Stimulated activated CD4-positive, alpha-beta T cell treated with anti-CD3 and anti-CD28 coated beads, Interleukin-15, amount 100 ng/mL, for 24 hours (primary cell): ENCODE measurements at regions not wholly inside any gene's neighbourhood (a gene's known extent, or its start where the extent isn't known, plus 50 kb on each side); places are given as distances from the start of the nearest gene placed in this dataset.

Experiments used
- DNase-seq: peaks from one replicate; pipeline ENCODE4 v3.0.0-alpha.2; 2020

DNA sequence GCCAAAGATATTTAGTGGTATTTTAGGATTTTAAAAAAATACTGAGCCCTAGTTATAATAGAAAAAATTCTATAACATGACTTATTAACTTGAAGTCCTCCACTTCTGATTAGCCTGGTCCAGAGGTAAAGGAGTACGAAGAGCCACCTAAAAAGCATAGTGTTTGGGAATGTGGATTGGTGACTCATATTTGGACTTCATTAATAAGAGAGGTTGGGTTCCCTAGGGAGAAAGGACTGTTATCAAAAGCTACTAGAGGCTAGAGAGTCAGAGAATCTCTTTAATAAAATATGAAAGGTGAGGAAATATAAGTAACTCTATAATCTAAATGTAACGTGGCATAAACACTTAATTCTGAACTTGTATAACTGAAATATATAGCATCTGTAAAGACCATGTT, 180.7 kb upstream of the TARS1 start:
- DNase-seq: no peak

DNA sequence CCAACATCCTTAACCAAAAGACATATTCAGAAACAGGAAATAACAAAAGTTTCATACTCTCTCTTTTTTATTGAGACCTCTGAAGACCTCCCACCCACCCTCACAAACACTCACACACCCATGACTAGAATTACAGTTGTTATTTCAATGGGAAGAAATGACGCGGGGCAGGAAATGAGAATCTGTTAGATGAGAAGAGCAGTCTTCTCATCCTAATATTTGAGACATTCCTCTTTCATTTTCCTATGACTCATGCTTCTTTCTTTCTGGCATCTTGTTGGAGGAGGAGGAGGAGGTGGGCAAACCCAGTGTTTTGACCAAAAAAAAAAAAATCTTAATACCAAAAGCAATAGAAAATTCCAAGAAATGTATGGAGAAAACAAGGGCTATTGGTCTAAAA, 179.5 kb upstream of the TARS1 start:
- no peak for DNase-seq

DNA sequence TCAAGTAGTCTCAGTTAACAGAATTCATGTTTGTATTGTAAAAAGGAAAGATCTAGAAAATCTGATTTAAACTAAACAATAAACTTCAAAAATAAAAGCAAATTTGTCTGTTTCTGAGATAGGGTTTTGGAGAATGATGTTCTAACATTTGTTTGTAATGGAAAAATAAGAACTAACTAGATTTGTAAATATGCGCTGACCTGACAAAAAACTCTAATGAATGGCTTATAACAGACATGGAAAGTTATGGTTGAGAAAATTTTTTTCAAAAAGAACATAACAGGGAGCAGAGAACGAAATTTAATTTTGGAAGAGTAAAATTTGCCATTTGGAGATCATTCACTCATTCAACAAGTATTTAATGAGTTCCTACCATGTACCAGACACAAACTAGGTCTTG, 179.0 kb upstream of the TARS1 start:
- DNase-seq: no peak

DNA sequence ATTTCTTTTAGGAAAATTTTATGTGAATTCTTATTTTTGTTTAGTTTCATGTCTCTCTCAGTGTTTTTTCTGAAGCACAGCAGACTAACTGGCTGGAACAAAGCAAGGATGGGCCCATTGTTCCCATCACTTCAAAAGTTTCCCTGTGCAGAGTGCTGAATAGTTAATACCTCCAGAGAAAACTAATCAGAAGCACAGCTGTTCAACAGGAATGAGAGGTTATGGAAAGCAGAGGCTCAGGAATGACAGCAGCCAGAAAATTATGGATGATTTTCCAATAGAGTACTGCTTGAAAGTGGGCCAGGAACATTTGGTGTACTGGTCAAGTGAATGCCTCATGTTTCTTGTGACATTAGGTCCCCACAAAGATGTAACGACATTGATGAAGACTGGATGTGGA, 173.0 kb upstream of the TARS1 start:
- DNase-seq: no peak

DNA sequence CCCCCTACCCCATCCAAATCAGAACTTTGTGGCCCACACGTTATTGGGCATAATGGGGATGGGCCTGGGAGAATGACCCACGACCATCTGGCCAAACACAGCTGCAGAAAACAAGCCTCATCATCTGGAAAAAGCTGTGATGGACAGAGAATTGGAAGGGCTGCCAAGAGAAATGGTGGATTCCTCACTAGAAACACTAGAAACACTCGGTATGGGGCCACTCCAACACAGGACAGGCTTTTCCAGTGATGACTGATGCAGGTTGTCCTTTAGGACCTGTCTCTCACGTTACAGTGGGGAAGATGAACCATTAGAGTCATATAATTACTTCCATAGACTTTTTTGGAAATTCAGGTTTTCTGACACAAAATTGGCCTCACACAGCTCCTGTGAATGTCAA, 172.4 kb upstream of the TARS1 start:
- no peak for DNase-seq

DNA sequence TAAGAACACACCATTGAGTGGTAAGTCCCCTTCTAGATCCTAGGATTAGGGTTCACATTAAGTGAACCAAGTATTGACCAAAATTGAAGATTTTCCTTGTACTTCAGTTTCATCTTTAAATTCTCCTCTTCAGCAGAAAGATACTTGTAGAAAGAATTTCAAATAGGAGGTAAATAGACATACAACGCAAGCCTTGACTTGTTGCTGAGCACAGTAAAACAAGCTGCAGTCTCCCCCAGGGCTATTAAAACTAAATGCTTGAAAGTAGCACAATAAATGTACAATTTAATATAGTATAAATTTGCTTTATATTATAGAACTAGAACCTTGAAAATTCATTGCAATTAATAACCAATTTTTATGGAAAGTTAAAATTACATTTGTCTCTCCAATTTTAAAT, 170.1 kb upstream of the TARS1 start:
- no peak for DNase-seq

DNA sequence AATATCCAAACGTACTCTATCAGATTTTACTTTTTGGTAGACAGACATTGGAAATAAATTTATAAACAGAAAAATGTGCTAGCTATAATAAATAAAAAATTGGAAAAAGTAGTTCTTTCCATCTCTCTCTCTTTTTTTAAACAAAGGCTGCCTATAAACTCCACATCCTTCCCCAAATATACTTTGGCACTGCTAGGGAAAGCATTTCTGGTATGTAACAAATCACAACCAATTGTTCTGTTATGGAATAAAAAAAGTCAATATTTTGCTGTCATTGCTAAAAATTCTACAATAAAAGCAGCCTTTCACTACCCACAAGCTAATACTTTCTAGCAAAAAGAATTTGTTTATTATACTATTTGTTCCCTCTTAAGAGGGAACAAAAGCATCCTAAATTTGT, 169.2 kb upstream of the TARS1 start:
- DNase-seq: no peak

DNA sequence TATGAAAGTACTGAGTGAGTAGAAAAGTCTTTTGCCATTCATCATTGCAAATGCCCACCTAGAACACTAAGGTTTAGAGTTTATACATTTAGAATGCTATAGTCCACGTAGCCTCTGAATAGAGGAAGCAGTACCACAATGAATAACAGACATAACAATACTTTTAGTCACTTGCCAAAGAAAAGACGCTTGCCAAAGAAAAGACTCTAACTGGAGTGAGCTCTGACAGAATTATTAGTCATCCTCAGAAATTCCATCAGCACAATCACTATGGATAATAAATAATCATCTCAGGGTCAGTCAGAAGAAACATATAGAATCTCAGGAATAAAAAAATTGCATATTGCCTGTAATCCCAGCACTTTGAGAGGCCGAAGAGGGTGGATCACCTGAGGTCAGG, 168.5 kb upstream of the TARS1 start:
- DNase-seq: no peak

DNA sequence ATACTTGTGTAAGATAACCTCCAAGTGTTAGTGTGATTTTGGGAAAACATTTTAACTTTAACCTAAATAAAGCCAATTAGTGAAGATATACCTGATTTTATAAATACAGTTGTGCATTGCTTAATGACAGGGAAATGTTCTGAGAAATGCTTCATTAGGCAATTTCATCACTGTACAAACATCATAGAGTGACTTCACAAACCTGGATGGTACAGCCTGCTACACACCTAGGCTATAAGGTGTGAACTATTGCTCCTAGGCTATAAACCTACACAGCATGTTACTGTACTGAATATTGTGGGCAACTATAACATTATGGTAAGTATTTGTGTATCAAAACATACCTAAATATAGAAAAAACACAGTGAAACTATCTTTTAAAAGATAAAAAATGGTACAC, 166.8 kb upstream of the TARS1 start:
- no peak for DNase-seq

DNA sequence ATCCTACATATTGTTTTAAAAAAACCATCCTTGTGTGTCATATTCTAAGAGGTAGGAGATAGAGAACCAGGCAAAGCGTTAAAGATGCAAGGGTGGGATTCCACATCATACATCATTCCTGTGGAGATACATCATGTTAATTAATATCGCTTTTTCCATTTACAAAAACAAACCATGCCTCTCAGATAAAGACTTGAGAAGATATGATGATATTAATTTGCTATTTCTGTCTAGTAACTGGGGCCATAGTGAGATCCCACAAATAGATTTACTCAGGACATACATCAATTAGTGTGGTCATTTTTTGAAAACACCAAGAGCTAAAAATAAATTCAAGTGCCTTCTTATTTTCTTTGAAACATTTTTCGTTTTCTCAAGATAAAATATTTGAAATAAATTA, 165.4 kb upstream of the TARS1 start:
- DNase-seq: no peak

DNA sequence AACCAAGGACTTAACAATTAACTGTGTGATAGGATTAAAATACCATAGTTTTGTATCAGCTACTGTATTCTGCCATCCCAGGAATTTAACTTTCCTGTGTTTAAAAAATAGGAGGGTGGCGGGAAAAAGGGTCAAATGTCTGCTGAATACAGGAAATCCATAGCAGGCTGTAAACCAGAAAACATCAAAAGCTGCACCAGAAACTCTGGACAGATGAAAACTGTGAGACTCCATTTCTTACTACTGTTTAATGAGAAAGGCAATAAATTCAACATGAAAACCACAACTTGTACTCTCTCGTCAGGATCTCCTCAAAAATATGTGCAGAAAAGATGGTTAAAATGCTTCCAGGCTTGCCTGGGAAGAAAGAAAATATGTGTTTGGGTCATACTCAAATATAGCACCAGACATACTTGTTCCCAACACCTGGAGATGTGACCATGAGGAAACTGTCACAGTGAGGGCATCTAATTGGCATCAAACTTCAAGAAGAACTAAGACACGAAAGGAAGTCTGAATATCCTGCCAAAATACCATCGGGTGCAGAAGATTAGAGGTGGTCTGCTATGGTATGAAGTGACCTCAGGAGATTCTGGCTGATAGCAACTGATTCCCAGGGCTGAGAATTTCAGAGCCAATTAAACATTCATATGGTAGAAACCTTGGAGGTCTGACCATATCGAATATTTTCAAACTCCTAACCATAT, 164.7 kb upstream of the TARS1 start:
- no peak for DNase-seq

DNA sequence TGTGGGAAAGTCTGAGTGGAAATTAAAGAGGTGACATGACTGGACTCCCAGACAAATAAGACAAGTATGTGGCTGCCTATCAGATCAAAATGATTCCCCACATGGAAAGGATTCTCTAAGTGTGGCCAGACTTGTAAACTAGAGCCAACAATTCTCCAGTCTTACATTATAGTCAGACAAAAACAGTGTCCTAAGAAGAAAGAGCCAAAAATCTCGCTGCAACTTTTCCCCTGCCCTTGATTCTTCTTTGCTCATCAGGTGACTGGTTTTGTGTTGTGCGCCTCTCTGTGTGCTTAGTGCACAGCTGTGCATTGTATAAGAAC, 164.2 kb upstream of the TARS1 start:
- DNase-seq: no peak

DNA sequence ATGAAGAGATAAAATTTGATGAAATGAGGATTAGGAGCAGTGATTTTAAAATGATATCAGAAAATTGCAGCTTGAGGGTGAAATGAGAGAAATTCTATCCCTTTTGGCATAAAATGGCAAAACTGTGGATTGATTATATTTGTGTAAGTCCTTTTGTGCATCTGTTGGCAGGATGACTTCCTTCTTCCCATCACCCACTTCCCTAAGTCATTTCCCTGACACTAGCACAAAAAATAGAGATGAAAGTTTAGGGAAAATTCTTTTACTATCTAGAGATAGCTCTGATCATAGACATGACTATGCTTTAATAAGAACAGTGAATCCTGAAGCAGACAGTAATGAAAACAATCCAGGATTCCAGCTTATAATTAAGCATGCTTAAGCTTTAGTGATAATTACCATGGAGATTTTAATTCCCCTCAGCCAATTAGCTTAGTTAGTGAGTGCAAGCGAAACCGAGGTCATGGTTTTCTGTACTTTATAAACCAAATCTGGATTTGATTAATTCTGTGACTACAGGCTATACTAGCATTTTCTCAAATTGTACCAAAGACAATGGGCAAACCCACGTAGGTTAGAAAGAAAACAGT, 163.6 kb upstream of the TARS1 start:
- DNase-seq: no peak

DNA sequence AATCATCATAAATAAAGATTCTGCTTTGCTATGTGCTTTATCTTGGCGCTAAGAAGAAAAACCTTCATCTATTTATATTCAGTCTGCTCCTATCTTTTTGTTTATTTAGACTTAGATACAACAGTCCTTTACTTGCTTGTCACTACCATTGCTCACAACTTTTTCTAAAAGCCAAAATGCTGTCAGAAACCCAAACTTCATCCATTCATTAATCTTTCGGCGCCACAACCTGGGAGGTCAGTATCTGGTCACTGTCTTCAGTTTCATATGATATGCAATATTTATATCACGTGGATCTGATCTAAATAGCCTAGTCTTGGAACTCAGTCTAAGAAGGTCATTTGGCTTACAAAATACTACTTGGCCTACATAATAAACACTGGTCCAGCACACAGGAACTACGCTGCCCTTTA, 159.3 kb upstream of the TARS1 start:
- DNase-seq: no peak

DNA sequence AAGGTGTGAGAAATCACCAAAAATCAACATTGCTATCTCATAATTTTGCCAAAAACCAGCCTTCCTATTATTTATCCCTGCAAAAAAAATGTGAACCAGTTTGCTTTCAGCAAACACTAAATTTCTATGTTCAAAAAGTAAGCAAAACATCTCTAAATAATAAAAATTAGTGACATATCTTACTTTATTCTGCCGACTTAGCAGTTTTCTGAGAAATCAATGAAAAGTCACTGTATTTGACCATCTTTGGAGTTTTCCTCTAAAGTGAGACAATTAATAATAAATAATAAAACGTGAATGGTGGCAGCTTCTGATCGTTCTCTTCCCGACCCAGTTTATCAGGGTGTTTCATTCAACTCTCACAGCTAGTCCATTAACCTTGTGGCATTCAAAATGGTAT, 158.6 kb upstream of the TARS1 start:
- DNase-seq: no peak

DNA sequence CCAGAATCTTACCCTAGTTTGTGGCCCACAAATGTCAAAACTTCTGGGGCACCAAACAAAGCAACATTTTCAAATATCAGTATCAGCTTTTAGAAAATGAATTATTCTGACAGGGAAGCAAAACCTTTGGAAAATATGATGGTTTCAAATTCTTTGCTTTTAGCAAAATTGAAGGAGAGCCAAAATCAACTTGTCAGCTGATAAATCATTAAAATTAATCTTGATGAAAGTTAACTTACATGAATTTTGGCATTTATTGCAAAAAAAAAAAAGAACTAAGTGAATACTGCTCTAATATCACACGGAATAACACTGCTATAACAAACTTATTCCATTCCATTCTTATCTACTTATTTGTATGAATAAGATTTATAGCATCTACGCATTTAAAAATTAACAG, 158.1 kb upstream of the TARS1 start:
- no peak for DNase-seq

DNA sequence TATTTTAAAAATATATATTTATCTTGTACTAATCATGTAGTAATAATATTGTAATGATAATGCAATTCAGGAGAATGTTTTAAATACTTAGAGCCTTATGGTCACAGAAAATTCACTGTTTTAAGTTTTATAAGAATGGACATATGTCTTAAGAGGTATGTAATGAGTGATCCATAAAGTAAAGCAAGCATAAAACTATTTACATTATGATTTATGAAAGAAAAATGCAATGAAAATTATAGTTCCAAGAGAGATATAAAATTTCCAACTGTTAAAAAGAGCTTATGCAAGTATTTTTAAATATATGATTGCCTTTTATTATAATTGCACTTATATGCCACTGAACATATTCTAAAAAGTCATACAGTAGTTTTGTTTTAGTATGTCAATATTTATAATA, 157.5 kb upstream of the TARS1 start:
- no peak for DNase-seq

DNA sequence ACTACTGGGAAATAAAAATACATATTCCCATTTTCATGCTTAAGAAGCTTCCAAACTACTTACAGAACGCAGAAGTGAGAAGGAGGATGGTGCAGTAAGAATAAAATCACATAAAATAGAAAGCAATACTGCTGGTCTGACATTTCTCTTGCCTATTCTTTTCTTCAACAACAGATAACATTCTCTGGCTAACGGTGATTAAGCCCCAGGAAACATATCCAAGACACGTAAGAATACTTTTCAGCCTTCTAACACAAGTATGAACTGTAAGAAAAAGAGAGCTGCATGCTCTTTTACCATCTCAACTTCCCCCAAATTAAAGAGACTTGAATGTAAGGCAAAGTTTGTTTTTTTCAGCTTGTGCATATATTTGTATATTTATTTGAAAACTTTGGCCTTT, 156.1 kb upstream of the TARS1 start:
- DNase-seq: no peak

DNA sequence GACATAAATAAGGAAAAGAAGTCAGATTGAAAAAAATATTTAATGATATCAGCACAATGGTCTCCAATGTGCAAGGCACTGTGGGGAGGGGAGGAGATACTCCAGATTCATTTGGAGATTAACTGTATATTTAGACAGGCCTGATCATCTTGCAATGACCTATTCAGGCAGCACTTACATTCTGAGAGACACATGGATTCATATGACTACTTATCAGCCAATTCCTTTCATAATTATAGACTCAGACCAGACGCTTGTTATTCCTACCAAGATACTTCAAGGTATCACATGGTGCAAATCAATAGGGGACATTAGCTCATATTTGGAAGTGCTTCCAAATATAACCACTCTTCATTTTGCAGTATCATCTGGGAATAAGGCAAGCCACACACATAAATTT, 153.5 kb upstream of the TARS1 start:
- DNase-seq: no peak

DNA sequence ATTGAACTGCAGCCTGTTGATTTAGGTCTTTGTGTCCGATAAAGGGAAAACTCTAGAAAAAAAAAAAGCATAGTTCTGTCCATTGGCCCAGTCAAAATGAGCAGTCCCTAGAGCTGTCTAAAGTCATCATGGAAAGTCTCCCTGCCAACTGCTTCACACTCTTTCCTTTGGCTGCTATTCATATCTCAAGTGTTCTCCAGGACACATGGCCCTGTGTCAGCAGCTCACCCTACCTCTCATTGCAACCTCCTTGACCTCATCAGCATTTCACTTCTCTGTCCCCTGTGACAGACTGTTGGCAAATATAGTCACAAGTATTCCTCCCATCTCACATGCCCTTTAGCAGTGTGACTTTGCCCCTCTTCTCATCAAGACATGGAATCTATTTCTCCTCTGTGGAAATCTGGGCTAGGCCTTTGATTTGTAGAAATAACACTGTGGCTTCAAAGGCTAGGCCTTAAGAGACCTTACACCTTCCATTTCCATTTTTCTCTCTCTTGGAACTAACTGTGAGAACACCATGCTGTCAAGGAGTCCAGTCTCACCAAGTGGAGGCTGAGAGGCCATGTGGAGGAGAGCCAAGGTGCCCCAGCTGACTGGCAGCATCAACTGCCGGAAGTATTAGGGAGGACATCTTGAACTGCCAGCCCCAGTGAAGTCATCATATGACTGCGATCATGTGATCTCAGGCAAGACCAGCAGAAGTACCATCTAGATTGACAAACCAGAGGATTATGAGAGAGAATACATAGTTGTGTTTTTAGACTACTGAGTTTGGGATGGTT, 149.4 kb upstream of the TARS1 start:
- no peak for DNase-seq

DNA sequence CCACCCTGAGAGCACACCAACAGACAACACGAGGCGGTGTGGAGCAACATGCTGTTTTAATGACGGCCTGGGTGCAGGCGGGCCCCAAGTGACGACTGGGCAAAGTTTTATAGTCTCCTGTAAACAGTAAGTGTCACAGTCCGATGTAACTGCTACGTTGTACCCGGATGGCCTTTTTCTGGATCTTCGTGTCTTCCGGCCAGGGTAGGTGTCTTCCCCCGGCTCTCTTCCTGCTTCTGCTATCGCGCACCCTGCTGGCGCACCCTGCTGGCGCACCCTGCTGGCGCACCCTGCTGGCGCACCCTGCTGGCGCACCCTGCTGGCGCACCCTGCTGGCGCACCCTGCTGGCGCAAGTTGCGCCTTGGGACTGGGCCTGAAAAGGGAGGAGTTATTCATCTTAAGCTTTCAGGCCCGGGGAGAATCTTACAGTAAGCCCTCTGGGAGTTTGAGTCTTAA, 143.0 kb upstream of the TARS1 start:
- DNase-seq: no peak

DNA sequence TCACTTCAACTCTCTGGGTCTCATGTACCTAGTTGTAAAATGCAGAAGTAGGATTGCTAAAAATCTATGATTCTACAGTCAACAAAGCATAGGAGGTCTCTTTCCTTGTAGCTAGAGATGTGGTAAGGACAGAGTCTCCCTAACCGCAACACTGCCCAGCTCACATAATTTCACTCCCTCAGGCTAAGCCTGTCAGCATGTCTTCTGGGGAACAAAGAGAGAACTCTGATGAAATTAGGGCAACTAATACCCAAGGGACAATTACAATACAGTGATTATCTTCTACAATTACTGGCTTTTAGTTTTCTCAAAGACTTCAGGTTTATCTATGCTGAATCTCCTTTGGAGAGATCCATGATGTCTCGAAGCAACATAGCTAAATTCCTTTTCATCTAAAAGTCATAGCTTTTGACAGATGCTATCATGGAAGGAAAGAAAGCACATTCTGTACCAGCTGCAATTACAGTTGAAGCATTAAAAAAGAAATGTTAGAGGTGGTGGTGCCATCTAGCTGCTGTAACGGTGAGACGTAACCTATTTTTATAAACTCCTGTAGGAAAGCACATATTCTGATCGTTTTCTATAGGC, 141.1 kb upstream of the TARS1 start:
- DNase-seq: no peak

DNA sequence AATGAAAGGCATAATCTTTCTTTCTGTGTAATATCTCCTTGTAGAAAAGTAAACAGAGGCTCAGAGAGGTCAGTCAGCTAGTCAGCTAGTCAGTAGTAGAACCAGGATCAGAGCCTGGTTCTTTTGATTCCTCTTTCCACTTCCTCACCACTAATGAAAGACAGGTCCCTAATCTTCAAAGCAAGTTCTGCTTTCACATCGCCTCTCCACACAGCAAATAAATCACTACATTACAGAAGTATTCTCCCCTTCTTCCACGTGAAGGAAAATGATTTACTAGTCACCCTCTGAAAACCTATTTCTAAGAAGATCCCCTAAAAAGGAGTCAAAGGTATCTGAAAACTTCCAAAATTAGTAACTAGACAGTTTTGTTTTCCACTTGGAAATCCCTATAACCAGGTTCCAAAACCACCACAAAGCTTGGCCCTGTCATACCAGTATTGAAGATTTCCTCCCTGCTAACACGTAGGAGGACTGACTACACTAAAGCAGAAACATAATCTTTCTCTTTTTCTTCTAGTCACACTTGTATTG, 140.5 kb upstream of the TARS1 start:
- DNase-seq: peak; percentile 19

DNA sequence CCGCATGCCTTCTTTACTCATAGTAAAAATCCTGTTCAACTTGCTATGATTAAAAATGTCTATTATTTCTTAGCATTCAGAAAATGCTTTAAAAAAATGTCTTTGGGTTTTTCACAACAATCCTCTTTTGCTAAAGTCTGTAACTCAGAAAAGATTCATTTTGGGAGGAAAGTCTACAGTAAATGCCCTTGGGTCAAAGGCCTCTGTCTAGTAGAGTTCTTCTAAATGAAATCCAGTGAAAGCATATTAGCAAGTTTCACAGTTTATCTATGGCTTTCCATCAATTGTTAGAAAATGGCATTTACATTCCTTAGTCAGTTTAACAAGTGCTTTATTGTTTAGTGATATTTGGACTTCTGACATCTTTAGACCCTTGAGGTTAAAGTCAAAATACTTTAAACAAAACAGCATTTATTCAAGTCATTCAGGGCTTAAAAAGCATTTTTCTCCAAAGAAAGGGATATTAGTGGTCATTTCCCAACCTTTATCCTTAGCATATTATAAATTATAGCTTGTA, 137.1 kb upstream of the TARS1 start:
- DNase-seq: no peak
